ENCODE measurements at regions not wholly inside any gene's neighbourhood (a gene's known extent, or its start where the extent isn't known, plus 50 kb on each side); places are given as distances from the start of the nearest gene placed in this dataset.

DNA sequence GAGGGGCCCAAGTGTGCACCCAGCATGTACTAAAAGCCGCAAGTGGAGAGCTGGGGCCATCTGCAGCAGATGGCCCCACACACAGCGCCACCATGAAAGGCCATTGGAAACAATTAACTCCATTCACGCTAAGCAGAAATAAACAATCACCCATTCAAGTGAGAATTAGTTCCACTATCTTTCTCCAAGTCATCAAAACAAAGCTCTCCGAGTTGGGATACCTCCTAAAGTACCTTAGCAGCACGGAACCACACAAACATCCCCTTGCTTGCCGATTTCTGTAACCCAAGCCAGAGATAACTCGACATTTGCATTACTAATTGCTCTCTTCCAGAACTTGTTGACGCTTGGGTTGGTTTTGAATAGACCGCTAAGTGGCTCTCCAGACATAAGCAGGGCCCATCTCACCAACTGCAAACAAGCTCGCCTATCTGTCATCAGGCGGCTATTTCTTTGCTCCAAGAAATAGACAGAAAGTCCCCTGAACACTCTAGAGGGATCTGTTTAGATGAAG is 840.6 kb upstream of the SALL3 start:
- Histone ChIP-seq H3K27me3 (ENCODE audit: low read depth, low read length) (no peaks in the 10 kb centered on the region), H2AFZ (ENCODE audit: low read depth, low read length) (no peak overlapping the region), H4K20me1 (ENCODE audit: insufficient read depth, low read length) (no peaks in the 10 kb centered on the region), H3K4me1 (ENCODE audit: low read length) (no peaks in the 10 kb centered on the region), H3K36me3 (replicated peaks; ENCODE audit: low read depth, low read length) (no peaks in the 10 kb centered on the region), H3K9me3 (ENCODE audit: insufficient read depth, low read length) (no peaks in the 10 kb centered on the region), H3K79me2 (ENCODE audit: low read length) (no peaks in the 10 kb centered on the region), H3K27ac (ENCODE audit: low read length) (no peak overlapping the region), H3K4me3 (ENCODE audit: low read length) (no peak overlapping the region), H3K4me2 (ENCODE audit: low read length) (no peak overlapping the region), H3K9ac (ENCODE audit: low read length) (no peak overlapping the region)
- TF ChIP-seq, protein P1, sequence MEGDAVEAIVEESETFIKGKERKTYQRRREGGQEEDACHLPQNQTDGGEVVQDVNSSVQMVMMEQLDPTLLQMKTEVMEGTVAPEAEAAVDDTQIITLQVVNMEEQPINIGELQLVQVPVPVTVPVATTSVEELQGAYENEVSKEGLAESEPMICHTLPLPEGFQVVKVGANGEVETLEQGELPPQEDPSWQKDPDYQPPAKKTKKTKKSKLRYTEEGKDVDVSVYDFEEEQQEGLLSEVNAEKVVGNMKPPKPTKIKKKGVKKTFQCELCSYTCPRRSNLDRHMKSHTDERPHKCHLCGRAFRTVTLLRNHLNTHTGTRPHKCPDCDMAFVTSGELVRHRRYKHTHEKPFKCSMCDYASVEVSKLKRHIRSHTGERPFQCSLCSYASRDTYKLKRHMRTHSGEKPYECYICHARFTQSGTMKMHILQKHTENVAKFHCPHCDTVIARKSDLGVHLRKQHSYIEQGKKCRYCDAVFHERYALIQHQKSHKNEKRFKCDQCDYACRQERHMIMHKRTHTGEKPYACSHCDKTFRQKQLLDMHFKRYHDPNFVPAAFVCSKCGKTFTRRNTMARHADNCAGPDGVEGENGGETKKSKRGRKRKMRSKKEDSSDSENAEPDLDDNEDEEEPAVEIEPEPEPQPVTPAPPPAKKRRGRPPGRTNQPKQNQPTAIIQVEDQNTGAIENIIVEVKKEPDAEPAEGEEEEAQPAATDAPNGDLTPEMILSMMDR (IDR thresholded peaks at IDR 0.05; ENCODE audit: low read depth, low read length), result no peak
- TF ChIP-seq EZH2phosphoT487 (IDR thresholded peaks at IDR 0.05; ENCODE audit: low read depth), result no peak

DNA sequence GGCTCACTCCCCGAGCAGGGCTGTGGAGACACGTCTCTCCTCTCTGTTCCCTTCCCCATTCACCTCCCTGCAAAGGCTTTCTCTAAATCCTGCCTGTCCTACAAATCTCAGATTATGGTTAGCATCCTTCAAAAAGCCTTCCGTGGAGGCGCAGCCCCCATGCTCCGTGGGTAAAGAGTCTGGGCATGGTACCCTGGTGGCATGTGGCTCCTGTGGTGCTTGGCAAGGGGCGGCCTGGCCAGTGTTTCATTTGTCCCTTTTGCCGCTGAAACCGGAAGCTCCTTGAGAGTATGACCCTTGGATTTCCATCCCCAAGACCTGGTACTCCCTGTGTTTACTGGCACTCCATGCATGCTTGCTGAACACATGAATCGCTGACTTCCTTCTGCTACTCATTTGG is 839.3 kb upstream of the SALL3 start:
- no peak overlapping the region for H3K9ac ChIP-seq (ENCODE audit: low read length)
- no peak overlapping the region for H2AFZ ChIP-seq (ENCODE audit: low read depth, low read length)
- no peaks in the 10 kb centered on the region for H3K9me3 ChIP-seq (ENCODE audit: insufficient read depth, low read length)
- H3K4me3 ChIP-seq (ENCODE audit: low read length), result no peak overlapping the region
- H3K36me3 ChIP-seq (replicated peaks; ENCODE audit: low read depth, low read length), result no peaks in the 10 kb centered on the region
- no peak for TF ChIP-seq EZH2phosphoT487 (IDR thresholded peaks at IDR 0.05; ENCODE audit: low read depth)
- TF ChIP-seq, protein P1 (IDR thresholded peaks at IDR 0.05; ENCODE audit: low read depth, low read length), result no peak
- H3K4me2 ChIP-seq (ENCODE audit: low read length), result no peak overlapping the region
- H3K27me3 ChIP-seq (ENCODE audit: low read depth, low read length), result no peaks in the 10 kb centered on the region
- no peaks in the 10 kb centered on the region for H4K20me1 ChIP-seq (ENCODE audit: insufficient read depth, low read length)
- no peaks in the 10 kb centered on the region for H3K79me2 ChIP-seq (ENCODE audit: low read length)
- H3K4me1 ChIP-seq (ENCODE audit: low read length), result no peaks in the 10 kb centered on the region
- no peak overlapping the region for H3K27ac ChIP-seq (ENCODE audit: low read length)

DNA sequence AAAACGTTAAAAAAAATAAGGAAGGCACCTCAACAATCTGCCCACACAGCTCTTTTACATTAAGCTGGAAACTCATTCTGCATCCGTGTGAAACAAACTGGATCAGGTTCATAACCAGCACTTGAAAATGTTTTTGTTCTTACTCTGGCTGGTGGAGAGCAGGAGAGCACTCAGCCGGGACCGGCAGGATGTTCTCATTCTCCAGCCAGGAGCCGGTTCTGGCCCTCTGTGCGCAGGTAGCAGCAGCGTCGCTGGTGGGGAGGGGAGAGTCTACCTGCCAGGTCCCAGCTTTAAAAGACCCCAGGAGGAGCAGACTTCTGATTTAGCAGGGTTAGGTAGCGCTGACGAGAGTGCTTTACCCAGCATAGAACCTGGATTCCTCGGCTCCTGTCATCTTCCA is 834.9 kb upstream of the SALL3 start:
- no peak overlapping the region for H3K9ac ChIP-seq (ENCODE audit: low read length)
- H3K27ac ChIP-seq (ENCODE audit: low read length), result no peak overlapping the region
- H3K36me3 ChIP-seq (replicated peaks; ENCODE audit: low read depth, low read length), result no peaks in the 10 kb centered on the region
- no peak overlapping the region for H3K4me2 ChIP-seq (ENCODE audit: low read length)
- TF ChIP-seq, protein P1 (IDR thresholded peaks at IDR 0.05; ENCODE audit: low read depth, low read length), result no peak
- no peak for TF ChIP-seq EZH2phosphoT487 (IDR thresholded peaks at IDR 0.05; ENCODE audit: low read depth)
- H3K27me3 ChIP-seq (ENCODE audit: low read depth, low read length), result no peaks in the 10 kb centered on the region
- H3K4me1 ChIP-seq (ENCODE audit: low read length), result no peaks in the 10 kb centered on the region
- no peaks in the 10 kb centered on the region for H3K9me3 ChIP-seq (ENCODE audit: insufficient read depth, low read length)
- no peak overlapping the region for H3K4me3 ChIP-seq (ENCODE audit: low read length)
- no peaks in the 10 kb centered on the region for H3K79me2 ChIP-seq (ENCODE audit: low read length)
- H2AFZ ChIP-seq (ENCODE audit: low read depth, low read length), result no peak overlapping the region
- no peaks in the 10 kb centered on the region for H4K20me1 ChIP-seq (ENCODE audit: insufficient read depth, low read length)

GRCh38 chr18:78145096-78145495 is 834.5 kb upstream of the SALL3 start:
- no peaks in the 10 kb centered on the region for H4K20me1 ChIP-seq (ENCODE audit: insufficient read depth, low read length)
- H3K9ac ChIP-seq (ENCODE audit: low read length), result no peak overlapping the region
- H3K79me2 ChIP-seq (ENCODE audit: low read length), result no peaks in the 10 kb centered on the region
- no peaks in the 10 kb centered on the region for H3K27me3 ChIP-seq (ENCODE audit: low read depth, low read length)
- H3K4me3 ChIP-seq (ENCODE audit: low read length), result no peak overlapping the region
- TF ChIP-seq, protein P1 (IDR thresholded peaks at IDR 0.05; ENCODE audit: low read depth, low read length), result no peak
- no peak for TF ChIP-seq EZH2phosphoT487 (IDR thresholded peaks at IDR 0.05; ENCODE audit: low read depth)
- no peak overlapping the region for H3K4me2 ChIP-seq (ENCODE audit: low read length)
- no peak overlapping the region for H3K27ac ChIP-seq (ENCODE audit: low read length)
- no peak overlapping the region for H2AFZ ChIP-seq (ENCODE audit: low read depth, low read length)
- H3K36me3 ChIP-seq (replicated peaks; ENCODE audit: low read depth, low read length), result no peaks in the 10 kb centered on the region
- H3K4me1 ChIP-seq (ENCODE audit: low read length), result no peaks in the 10 kb centered on the region
- no peaks in the 10 kb centered on the region for H3K9me3 ChIP-seq (ENCODE audit: insufficient read depth, low read length)
